NCI-H774 (cell line): ENCODE measurements at regions not wholly inside any gene's neighbourhood (a gene's known extent, or its start where the extent isn't known, plus 50 kb on each side); places are given as distances from the start of the nearest gene placed in this dataset.
"Not testable (repeated sequence)": the region's sequence is repeated elsewhere in the genome, so short reads cannot be mapped to it uniquely, and the experiment has no call there.

Experiments
- DNase-seq: peaks from one replicate; lab custom pipeline; 2025; lab: John Stamatoyannopoulos, UW

DNA sequence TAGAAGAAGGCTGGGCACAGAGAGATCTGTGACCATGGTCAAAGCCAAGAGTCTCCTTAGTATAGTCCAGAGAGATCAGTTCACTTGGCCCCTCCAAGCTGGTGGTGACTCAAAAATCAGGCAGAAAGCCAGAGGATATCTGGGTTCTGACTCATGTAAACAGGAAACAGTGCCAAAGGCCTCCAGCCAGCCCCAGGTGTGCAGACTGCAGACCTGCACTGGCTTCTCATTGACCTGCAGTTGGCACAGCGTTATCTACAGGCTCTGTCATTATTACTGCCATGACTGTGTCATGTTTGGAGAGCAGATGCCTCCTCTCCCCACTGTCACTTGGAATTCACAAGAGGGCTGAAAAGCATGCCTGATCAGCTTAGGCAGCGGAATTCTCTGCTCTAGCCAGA is 295.7 kb upstream of the PRKD1 start:
- peak; percentile 83 for DNase-seq

DNA sequence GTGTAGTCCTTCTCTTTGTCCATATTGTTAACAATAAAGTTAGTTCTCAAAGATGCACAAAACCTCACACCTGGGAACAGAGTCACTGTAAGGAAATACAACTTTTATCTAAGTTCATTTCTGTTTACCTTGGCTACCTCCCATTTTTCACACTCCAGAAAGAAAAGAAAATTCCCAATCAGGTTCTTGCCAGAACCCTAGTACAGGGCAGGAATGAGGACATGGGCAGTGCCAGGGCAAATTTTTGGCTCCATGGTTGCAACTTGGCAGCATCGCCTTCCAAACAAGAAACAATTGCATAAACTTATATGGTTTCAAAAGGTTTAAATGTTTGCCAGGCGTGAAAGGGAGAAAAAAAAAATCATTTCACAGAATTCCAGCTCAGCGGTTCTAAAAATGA is 296.3 kb upstream of the PRKD1 start:
- DNase-seq, result no peak

DNA sequence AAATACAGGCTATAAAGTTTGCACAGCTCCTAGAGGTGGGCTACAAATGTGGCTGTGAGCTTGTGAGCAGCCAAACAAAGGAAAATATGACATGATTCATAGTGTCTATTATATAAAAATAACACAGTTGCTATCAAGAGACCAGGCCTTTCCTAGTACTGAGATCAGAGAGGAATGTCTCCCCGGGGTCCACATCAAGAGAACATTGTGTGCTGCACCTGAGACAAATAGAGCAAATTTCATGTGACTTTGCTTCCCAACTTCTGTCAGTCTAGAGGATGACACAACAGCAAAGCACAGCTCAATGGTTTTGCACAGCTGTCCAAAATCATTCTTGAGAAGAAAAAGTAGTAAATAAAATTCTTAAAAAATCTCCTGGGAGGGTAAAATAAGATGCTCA is 297.5 kb upstream of the PRKD1 start:
- DNase-seq, result no peak

DNA sequence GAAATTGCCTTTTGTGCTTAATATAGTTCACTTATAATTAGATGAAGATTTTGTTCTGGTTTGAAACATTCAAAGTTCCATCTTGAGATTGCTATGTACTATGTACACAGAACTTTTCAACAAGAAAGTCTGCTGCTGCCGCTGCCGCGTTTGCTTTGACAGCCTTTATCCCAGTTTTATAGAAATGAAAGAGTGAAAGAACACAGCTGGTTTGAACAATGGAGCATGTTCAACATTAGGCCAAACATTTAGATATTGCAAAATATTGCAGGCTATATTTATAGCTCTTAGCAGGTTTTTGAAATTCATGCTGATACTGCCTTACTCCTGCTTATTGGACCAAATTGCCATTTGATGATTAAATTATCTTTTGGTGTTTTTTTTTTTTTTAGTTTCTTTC is 299.8 kb upstream of the PRKD1 start:
- DNase-seq, result no peak

DNA sequence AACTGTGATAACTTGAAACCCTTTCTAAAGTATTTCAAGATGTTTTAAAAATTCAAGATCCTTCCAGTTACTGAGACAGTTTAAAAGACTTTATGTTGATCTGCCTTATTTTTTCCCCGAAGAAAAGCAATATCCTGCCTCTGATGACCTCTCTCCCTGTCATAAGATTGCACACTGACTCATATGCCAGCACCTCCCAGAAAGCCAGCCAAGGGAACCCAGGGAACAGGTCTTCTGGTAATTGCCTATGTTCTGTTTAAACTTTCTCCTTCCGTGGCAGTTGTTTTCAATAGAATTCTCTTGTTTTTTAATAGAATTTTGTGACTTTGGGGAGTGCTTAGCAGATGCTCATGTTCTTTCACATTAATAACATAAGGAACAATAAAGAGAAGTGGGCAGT is 300.2 kb upstream of the PRKD1 start:
- DNase-seq, result no peak

DNA sequence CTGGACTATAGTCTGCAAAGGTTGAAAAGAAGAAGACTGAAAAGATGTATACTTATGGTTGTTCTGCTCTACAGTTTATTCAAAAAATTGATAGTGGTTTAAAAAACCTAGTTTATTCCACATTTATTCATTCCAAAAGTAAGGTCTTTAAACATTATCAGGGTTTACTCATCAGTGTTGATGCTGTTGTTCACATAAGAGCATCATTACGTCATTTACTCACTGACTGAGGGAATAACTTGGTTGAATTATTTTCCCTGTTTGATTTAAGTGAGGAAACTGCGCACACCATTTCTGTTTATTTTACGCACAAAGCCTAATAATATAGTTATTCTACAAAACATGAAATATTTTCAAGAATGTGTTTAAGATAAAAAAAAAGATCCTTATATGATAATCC is 303.1 kb upstream of the PRKD1 start:
- no peak for DNase-seq

DNA sequence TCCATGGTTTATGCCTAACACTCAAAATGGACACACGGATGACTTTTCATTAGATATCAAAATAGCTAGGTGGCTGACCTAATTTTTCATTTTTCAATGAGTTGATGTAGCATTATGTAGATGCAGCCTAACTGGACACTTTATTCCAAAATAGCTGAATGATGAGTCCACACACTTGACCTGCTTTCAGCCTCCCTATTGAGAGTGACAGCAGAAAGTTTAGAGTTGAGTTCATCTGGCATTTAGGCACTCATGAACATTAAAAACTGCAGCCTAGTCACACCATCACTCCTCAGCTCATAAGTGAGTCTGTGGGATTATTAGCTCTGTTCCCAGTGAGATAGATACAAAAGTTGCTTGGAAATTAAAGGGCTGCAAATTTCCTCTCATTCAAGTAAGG is 307.3 kb upstream of the PRKD1 start:
- no peak for DNase-seq

DNA sequence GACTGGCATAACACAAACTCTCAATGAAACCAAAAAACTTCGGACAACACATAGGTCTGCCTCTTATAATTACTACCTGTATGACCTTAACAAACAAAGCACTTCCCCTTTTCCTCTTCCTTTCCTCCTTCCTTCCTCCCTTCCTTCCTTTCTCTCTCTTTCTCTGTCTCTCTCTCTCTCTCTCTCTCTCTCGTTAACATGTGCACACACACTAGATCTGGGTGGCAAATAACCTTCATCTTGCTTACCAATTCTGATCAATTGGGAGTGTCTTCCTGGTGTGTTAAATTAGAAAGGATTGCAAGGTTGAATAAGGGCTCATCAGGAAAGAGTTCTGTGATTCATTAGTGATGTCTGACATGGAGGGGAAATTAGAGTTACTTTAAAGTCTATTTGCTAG is 307.8 kb upstream of the PRKD1 start:
- DNase-seq, result no peak

DNA sequence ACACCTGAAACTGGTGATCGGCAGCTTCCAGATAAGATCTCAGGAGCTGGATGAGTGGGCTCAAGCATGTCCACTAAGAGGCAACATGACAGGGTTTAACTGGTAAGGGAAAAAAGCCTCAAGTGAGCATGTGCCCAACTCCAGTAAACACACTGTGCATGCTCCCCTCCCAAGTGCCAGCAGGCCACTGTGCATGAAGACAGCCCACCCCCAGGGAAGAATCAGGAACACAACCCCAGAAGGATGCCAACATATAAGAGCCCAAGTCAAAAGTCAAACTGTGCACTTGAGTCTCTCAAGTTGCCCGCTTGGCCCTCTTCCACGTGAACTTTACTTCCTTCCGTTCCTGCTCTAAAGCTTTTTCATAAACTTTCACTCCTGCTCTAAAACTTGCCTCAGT is 311.3 kb upstream of the PRKD1 start:
- DNase-seq, result no peak

DNA sequence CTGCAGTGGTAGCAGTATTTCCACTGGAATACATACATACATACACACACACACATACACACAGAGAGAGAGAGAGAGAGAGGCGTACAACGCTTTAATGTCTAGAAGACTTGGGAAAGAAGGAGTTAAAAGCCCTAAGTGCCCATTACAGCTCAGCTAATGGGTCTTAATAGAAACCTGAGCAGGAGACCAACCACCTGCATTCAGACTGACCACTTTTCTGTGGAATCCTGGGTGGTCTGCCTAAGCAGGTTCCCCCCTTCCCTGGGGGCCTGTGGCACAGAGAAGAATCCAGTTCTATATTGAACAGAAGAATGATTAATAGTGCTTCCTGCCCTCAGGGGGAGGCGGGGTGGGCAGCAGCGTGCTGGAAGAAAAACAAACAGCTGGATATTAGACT is 312.4 kb upstream of the PRKD1 start:
- DNase-seq, result no peak

DNA sequence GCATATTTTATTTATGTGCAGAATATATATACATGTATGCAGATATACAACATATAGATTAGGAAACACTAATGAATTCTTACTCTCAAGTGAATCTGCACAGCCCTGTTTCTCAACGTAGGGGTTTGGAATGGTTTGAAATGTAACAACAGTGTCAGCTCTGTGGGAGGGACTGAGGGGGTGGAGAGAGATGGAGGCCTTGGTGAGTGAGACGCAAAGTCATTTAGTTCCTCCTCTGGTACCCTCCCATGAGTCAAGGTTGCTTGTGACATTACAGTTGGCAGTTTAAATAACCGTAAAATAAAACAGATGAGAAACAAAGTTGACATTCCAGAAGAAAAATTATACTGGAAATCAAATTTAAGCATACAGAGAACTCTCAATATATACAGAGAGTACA is 313.0 kb upstream of the PRKD1 start:
- DNase-seq, result no peak

DNA sequence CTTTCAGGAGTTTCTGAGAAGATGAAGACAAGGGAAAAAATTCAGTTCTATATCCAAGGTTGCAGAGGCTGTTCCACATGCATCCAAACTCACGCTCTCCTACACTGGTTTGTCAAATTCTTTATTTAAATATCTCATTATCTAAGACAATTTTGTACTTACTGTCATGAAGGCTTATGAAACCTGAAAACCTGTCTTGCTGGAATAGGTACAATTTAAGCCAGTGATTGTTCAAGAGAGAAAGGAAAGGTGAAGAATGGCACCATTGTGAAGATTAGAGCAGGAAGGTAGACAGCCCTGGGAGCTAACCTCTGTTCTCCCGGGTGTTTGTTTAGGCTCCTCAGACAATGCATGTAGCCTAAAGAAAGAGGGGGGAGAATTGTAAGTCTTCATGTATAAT is 315.1 kb upstream of the PRKD1 start:
- DNase-seq, result no peak

DNA sequence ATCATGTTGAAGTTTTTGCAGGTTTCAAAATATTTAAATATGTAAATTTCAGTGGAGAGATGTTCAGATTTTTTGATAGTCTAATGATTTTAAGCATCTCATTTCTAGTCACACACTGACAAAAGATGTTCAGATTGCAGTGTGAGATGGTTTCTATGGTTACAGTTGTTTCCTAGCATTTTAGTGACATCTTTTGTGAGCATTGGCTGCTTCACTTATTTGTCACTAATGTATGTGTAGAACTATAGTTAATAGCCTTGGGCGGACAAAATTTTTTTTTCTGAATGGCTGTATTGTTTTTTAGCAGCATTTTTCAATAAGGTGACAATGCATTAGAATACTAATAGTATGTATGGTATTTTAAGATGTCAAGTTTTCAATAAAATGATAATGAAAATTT is 315.6 kb upstream of the PRKD1 start:
- DNase-seq, result no peak

DNA sequence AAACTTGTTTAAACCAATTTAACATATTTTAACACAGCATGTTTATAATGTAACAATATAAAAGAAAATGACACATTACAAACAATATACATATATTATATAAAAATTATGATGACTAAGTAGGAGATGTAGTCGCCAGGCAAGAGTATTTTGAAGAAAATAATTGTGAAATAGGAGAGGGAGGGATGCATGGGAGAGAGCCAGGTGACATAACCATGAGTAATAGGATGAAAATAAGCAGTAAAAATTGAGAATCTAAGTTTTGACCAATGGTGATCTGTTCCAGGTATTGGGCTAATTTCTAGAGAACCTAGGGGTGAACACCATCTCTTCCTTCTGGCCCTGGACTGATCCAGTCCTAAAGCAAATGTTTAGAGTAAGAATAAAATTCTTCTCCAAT is 315.2 kb upstream of the G2E3 start:
- DNase-seq, result no peak

DNA sequence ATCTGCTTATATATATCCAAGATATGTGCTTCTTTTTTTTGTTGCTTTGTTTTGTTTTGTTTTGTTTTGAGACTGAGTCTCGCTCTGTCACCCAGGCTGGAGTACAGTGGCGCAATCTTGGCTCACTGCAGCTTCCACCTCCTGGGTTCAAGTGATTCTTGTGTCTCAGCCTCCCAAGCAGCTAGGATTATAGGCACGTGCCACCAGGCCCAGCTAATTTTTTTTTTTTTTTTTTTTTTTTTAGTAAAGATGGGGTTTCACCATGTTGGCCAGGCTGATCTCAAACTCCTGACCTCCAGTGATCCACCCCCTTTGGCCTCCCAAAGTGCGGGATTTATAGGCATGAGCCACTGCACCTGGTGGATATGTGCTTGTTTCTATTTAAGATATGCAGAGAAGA is 314.6 kb upstream of the G2E3 start:
- not testable (repeated sequence) for DNase-seq

DNA sequence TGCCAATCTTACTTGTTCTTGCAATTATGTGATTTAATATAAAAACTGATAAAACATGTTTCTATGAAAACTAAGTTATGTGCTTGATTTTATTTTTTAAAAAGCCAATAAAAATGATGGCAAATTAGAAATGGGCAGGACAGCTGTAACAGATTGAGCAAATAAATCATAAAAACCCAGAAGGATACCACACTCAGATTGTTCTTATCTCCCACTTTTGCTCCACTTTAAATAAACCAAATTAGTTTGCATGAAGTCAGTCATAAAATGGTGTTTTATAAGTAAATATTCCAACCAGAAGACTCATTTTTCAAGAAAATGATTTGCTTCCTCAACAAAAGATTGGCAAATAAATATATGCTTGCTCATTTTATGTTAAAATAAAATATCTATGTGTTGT is 307.9 kb upstream of the G2E3 start:
- DNase-seq, result no peak

DNA sequence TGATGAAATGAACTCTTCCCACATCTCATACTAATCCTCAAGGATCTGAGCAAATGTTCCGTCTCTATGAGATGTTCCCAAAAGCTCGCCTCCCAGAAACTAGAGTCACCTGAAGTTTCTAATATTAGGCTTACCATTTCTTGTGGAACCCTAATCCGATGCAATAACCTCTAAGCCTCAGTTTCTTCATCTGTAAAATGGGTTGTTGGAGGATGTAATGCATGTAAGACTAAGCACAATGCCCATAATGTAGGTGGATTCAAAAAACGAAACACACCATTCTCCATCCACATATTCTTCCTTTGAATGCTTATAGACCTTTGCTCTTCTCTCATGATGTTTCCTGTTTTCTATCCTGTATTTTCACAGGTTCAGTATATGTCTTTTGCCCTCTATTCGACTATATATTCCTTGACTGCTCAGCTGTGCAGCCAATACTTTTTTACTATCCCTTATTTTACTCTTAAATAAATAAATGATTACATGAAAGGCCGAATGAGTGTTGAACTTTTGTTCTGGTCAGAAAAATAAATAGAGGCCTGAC is 307.3 kb upstream of the G2E3 start:
- DNase-seq, result no peak

DNA sequence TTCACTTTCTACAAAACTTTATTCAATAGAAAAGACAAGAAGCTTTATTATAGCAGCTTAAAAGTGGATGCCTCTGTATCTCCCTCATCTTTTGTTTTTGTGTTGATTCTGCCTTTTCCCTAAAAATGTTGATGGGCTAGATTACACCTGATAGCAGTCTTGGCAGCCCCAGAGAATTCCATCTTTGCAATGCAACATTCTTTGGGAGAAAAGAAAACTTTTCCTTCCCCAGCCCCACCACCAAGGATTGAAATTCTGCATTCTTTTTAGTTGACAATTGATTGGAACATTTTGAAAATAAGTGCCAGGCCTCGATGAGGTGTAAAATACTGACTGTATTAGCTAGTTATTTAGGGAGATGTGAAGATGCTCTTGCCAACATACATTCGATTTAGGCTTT is 306.8 kb upstream of the G2E3 start:
- no peak for DNase-seq

DNA sequence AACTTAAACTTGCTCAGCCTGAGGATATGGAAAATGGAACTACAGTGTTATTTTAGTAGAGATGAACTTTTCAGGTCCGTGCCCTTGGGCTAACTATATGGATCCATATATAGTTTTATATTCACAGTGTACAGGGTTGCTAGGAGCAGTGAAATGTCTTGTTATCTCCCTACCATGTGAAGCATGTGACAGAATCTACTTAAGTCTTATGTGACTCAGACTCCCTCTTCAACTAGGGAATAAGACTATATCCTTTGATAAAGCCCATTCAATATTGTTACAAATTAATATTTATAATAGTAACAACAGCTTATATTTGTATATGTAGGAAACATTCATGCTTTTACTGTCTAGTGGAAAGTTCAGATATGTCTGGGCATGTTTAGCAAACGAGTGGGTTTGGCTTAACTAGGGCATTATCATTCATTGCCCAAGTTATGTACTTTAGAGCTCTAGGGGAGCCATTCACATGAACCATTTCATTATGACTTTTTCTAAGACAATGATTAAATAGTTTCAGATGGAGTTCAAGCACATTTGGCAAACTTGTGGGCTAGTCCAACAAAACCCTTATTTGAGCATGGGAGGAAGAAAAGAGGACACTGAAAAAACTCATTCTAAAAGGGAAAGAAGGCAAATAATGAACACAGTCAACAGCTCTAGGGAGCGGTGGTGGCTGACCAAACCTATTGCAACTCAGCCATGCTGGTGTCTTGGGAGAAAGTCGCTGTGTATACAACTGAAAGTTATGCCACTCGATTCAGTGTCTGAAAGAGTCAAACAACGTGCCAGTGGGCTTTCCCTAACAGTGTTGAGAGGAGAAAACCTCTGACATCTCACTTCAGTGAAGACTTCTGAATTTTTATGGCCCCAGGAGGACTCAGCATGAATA is 305.9 kb upstream of the G2E3 start:
- no peak for DNase-seq

DNA sequence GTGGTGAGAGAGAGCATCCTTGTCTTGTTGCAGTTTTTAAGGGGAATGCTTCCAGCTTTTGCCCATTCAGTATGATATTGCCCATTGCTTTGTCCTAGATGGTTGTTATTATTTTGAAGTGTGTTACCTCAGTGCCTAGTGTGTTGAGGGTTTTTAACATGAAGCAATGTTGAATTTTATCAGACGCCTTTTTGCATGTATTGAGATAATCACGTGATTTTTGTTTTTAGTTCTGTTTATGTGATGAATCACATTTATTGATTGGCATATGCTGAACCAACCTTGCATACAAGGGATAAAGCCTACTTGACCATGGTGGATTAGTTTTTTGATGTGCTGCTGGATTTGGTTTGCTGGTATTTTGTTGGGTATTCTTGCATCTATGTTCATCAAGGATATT is 302.3 kb upstream of the G2E3 start:
- no peak for DNase-seq

DNA sequence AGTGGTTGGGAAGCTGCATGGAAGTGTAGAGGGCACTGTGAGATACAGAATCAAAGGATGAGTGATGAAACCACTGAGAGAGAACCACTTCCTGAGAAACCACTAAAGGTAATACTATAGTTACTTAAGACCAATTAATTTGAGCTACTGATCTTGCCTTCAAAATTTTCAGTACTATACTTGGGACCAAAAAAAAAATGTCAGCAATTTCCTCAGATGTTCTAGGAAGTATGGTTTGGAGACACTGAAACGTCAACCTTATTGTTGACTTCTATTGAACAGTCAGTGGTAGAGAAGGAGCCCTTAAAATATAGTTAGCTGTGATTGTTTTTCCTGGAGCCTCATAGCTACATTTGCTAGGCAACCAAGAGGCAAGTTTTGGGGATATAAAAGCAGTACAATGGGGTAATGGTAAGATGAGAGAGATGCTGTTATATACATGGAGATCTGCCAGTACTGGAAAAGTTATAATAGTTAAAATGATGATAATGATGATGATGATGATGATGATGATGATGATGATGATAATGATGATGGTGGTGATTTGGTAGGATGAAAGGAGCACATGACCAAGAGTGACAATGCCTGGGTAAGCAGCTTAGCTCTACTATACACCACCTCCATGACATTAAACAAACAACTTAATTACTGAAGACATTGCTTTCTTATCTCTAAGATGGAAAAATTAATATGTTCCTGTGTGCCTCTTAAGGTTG is 300.9 kb upstream of the G2E3 start:
- no peak for DNase-seq

DNA sequence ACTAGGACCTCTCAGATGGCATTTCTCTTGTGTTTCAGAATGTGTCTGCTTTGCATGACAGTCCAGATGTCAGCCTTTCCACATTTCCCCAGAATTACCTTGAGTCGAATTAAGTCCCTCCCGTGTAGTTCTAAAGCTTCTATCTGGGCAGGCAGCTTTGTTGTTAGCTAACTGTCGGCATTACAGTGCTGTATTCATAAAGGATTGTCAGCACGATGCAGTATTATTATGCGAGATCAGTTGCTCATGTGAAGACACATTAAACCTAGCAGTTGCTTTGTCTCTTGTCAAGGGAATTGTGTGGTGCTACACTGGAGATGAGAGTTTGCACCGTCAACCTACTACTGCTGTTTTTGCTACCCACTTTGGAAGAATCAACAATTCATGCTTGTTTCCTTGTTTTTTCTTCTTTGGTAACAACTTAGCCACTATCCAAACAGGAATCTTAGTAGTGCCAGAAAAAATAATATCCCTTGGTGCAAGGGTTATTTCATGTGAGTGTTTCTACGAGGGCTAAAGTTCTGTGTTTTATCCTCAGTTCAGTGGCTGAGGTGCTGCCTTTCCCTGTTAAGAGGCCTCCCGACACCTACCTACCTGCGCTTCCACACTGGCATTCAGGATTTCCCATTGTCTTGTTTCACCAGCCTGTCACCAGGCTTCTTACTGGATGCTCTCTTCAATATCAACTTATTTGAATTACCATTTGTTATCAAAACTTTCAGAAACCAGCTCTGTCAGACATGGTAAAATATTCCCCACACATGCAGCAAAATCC is 297.9 kb upstream of the G2E3 start:
- DNase-seq, result no peak

DNA sequence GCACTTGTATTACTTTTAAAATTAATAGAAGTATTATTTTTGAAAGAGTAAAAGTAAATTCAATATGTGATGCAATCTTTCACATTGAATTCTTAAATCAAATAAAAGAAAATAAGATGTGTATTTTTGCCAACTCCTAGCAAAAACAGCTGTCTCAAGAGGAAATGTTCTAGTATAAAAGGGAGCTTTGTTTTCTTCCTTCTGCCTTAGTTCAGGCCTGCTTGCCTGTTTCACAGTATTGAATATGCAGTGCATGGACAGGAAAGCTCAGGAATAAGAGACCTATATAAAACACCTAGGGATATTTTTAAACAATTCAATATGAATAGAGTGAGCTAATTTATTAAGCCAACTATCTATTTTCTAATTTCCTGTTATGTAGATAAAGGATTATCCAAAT is 294.8 kb upstream of the G2E3 start:
- DNase-seq, result no peak
